ENCODE measurements at regions not wholly inside any gene's neighbourhood (a gene's known extent, or its start where the extent isn't known, plus 50 kb on each side); places are given as distances from the start of the nearest gene placed in this dataset.

- Histone ChIP-seq H3K36me3 (ENCODE audit: insufficient read depth, low read length) (no peaks in the 10 kb centered on the region), H3K4me3 (ENCODE audit: low read length) (no peak overlapping the region), H3K27me3 (ENCODE audit: insufficient read depth, low read length) (no peaks in the 10 kb centered on the region), H3K4me1 (ENCODE audit: insufficient read depth, low read length) (no peaks in the 10 kb centered on the region), H2AFZ (ENCODE audit: low read depth, low read length) (no peak overlapping the region), H3K9me3 (ENCODE audit: low read length) (no peaks in the 10 kb centered on the region)
These were observed 86.5 kb upstream of the SLC22A11 start for GRCh38 chr11:64469288-64469687.

- Histone ChIP-seq H3K27me3 (ENCODE audit: insufficient read depth, low read length) (no peaks in the 10 kb centered on the region), H3K4me3 (ENCODE audit: low read length) (no peak overlapping the region), H2AFZ (ENCODE audit: low read depth, low read length) (no peak overlapping the region), H3K36me3 (ENCODE audit: insufficient read depth, low read length) (no peaks in the 10 kb centered on the region), H3K9me3 (ENCODE audit: low read length) (no peaks in the 10 kb centered on the region), H3K4me1 (ENCODE audit: insufficient read depth, low read length) (no peaks in the 10 kb centered on the region)
These were observed 82.9 kb upstream of the SLC22A11 start for GRCh38 chr11:64472593-64473455.

GRCh38 chr11:64474680-64475079, 81.1 kb upstream of the SLC22A11 start:
- Histone ChIP-seq H3K9me3 (ENCODE audit: low read length) (peaks cover 4% of the 10 kb centered on the region), H2AFZ (ENCODE audit: low read depth, low read length) (no peak overlapping the region), H3K4me1 (ENCODE audit: insufficient read depth, low read length) (no peaks in the 10 kb centered on the region), H3K36me3 (ENCODE audit: insufficient read depth, low read length) (no peaks in the 10 kb centered on the region), H3K27me3 (ENCODE audit: insufficient read depth, low read length) (no peaks in the 10 kb centered on the region), H3K4me3 (ENCODE audit: low read length) (no peak overlapping the region)

GRCh38 chr11:64475145-64475544, 80.6 kb upstream of the SLC22A11 start:
- Histone ChIP-seq H3K4me1 (ENCODE audit: insufficient read depth, low read length) (no peaks in the 10 kb centered on the region), H3K36me3 (ENCODE audit: insufficient read depth, low read length) (no peaks in the 10 kb centered on the region), H2AFZ (ENCODE audit: low read depth, low read length) (no peak overlapping the region), H3K27me3 (ENCODE audit: insufficient read depth, low read length) (no peaks in the 10 kb centered on the region), H3K4me3 (ENCODE audit: low read length) (no peak overlapping the region), H3K9me3 (ENCODE audit: low read length) (peaks cover 4% of the 10 kb centered on the region)

- H3K27me3 ChIP-seq (ENCODE audit: insufficient read depth, low read length): no peaks in the 10 kb centered on the region
- H3K36me3 ChIP-seq (ENCODE audit: insufficient read depth, low read length): no peaks in the 10 kb centered on the region
- no peaks in the 10 kb centered on the region for H3K4me1 ChIP-seq (ENCODE audit: insufficient read depth, low read length)
- H3K9me3 ChIP-seq (ENCODE audit: low read length): peaks cover 4% of the 10 kb centered on the region
- no peak overlapping the region for H3K4me3 ChIP-seq (ENCODE audit: low read length)
- H2AFZ ChIP-seq (ENCODE audit: low read depth, low read length): no peak overlapping the region
These were observed 78.9 kb upstream of the SLC22A11 start for GRCh38 chr11:64476881-64477280.

- H3K27me3 ChIP-seq (ENCODE audit: insufficient read depth, low read length): no peaks in the 10 kb centered on the region
- H3K9me3 ChIP-seq (ENCODE audit: low read length): peaks cover 4% of the 10 kb centered on the region
- H3K4me1 ChIP-seq (ENCODE audit: insufficient read depth, low read length): no peaks in the 10 kb centered on the region
- H2AFZ ChIP-seq (ENCODE audit: low read depth, low read length): no peak overlapping the region
- no peak overlapping the region for H3K4me3 ChIP-seq (ENCODE audit: low read length)
- no peaks in the 10 kb centered on the region for H3K36me3 ChIP-seq (ENCODE audit: insufficient read depth, low read length)
These were observed 78.1 kb upstream of the SLC22A11 start for GRCh38 chr11:64477675-64478074.

- no peaks in the 10 kb centered on the region for H3K27me3 ChIP-seq (ENCODE audit: insufficient read depth, low read length)
These were observed 73.2 kb upstream of the SLC22A11 start for GRCh38 chr11:64482588-64482987.

GRCh38 chr11:64484191-64485022, 71.3 kb upstream of the SLC22A11 start:
- Histone ChIP-seq H3K4me1 (ENCODE audit: insufficient read depth, low read length) (peaks cover 18% of the 10 kb centered on the region), H3K27me3 (ENCODE audit: insufficient read depth, low read length) (no peaks in the 10 kb centered on the region), H3K9me3 (ENCODE audit: low read length) (no peaks in the 10 kb centered on the region), H3K36me3 (ENCODE audit: insufficient read depth, low read length) (no peaks in the 10 kb centered on the region), H2AFZ (ENCODE audit: low read depth, low read length) (no peak overlapping the region), H3K4me3 (ENCODE audit: low read length) (no peak overlapping the region)

More at GRCh38 chr11:64482588-64482987, 73.2 kb upstream of the SLC22A11 start:
- Histone ChIP-seq H3K4me1 (ENCODE audit: insufficient read depth, low read length) (peaks cover 18% of the 10 kb centered on the region), H2AFZ (ENCODE audit: low read depth, low read length) (no peak overlapping the region), H3K36me3 (ENCODE audit: insufficient read depth, low read length) (no peaks in the 10 kb centered on the region), H3K4me3 (ENCODE audit: low read length) (no peak overlapping the region), H3K9me3 (ENCODE audit: low read length) (peaks cover 4% of the 10 kb centered on the region)

GRCh38 chr11:64485074-64485473, 70.7 kb upstream of the SLC22A11 start:
- H3K4me3 ChIP-seq (ENCODE audit: low read length): no peak overlapping the region
- H3K4me1 ChIP-seq (ENCODE audit: insufficient read depth, low read length): peaks cover 20% of the 10 kb centered on the region
- H3K36me3 ChIP-seq (ENCODE audit: insufficient read depth, low read length): no peaks in the 10 kb centered on the region
- H3K27me3 ChIP-seq (ENCODE audit: insufficient read depth, low read length): no peaks in the 10 kb centered on the region
- no peak overlapping the region for H2AFZ ChIP-seq (ENCODE audit: low read depth, low read length)
- no peaks in the 10 kb centered on the region for H3K9me3 ChIP-seq (ENCODE audit: low read length)

- Histone ChIP-seq H3K36me3 (ENCODE audit: insufficient read depth, low read length) (no peaks in the 10 kb centered on the region), H3K4me3 (ENCODE audit: low read length) (no peak overlapping the region), H3K9me3 (ENCODE audit: low read length) (no peaks in the 10 kb centered on the region), H3K4me1 (ENCODE audit: insufficient read depth, low read length) (peaks cover 13% of the 10 kb centered on the region), H2AFZ (ENCODE audit: low read depth, low read length) (peak overlapping the region; percentile 13), H3K27me3 (ENCODE audit: insufficient read depth, low read length) (no peaks in the 10 kb centered on the region)
These were observed 65.8 kb upstream of the SLC22A11 start for GRCh38 chr11:64489831-64490441.

- Histone ChIP-seq H2AFZ (ENCODE audit: low read depth, low read length) (peak overlapping the region; percentile 13), H3K4me3 (ENCODE audit: low read length) (no peak overlapping the region), H3K9me3 (ENCODE audit: low read length) (no peaks in the 10 kb centered on the region), H3K27me3 (ENCODE audit: insufficient read depth, low read length) (no peaks in the 10 kb centered on the region), H3K36me3 (ENCODE audit: insufficient read depth, low read length) (no peaks in the 10 kb centered on the region), H3K4me1 (ENCODE audit: insufficient read depth, low read length) (peaks cover 12% of the 10 kb centered on the region)
These were observed 65.1 kb upstream of the SLC22A11 start for GRCh38 chr11:64490562-64491216.

- H2AFZ ChIP-seq (ENCODE audit: low read depth, low read length): no peak overlapping the region
- H3K27me3 ChIP-seq (ENCODE audit: insufficient read depth, low read length): no peaks in the 10 kb centered on the region
- no peaks in the 10 kb centered on the region for H3K36me3 ChIP-seq (ENCODE audit: insufficient read depth, low read length)
- no peaks in the 10 kb centered on the region for H3K9me3 ChIP-seq (ENCODE audit: low read length)
- H3K4me3 ChIP-seq (ENCODE audit: low read length): no peak overlapping the region
- H3K4me1 ChIP-seq (ENCODE audit: insufficient read depth, low read length): peaks cover 10% of the 10 kb centered on the region
These were observed 63.2 kb upstream of the SLC22A11 start for GRCh38 chr11:64492561-64492960.
